ENCODE measurements at regions not wholly inside any gene's neighbourhood (a gene's known extent, or its start where the extent isn't known, plus 50 kb on each side); places are given as distances from the start of the nearest gene placed in this dataset.

- TF ChIP-seq CBX8 (IDR thresholded peaks at IDR 0.05) (no peak), JUN (IDR thresholded peaks at IDR 0.05) (no peak), TP53 (CRISPR knock-in tag; IDR thresholded peaks at IDR 0.05) (no peak), FOSL2 (IDR thresholded peaks at IDR 0.05) (no peak), FOSL2 (CRISPR knock-in tag; IDR thresholded peaks at IDR 0.05) (no peak), ZC3H11A (IDR thresholded peaks at IDR 0.05) (no peak), USF2 (IDR thresholded peaks at IDR 0.05) (no peak), ZFP36 (IDR thresholded peaks at IDR 0.05; ENCODE audit: borderline replicate concordance, partially characterized antibody) (no peak)
- ATAC-seq (no peak), FAIRE-seq (no peak), DNase-seq (ENCODE audit: low read depth in 1 of 2, low spot score in 1 of 2) (no peak)
- H3K4me2 ChIP-seq: no peak overlapping the region
- ChIA-PET POLR2A (no interaction called here), CTCF (no interaction called here)
- no peak overlapping the region for H3K4me3 ChIP-seq
- H3K9me3 ChIP-seq: no peaks in the 10 kb centered on the region
- H3K4me1 ChIP-seq: no peaks in the 10 kb centered on the region
- H3K27ac ChIP-seq: no peak overlapping the region
- 4% methylated on average over 2 of the region's 2 CpGs for WGBS (ENCODE audit: missing lambda C conversion rate)
Measured at GRCh38 chr14:83395321-83395720, 1861.7 kb upstream of the SEL1L start.

GRCh38 chr14:83416476-83416875, 1882.8 kb upstream of the SEL1L start:
- DNase-seq (ENCODE audit: low read depth in 1 of 2, low spot score in 1 of 2) (no peak), FAIRE-seq (no peak), ATAC-seq (no peak)
- Histone ChIP-seq H3K27ac (no peak overlapping the region), H3K4me2 (no peak overlapping the region), H3K9me3 (no peaks in the 10 kb centered on the region), H3K4me1 (no peaks in the 10 kb centered on the region), H3K4me3 (no peak overlapping the region)
- CTCF ChIA-PET: no interaction called here
- 10% methylated on average over 2 of the region's 2 CpGs for WGBS (ENCODE audit: missing lambda C conversion rate)
- TF ChIP-seq E2F6 (IDR thresholded peaks at IDR 0.05; ENCODE audit: borderline replicate concordance, low read depth) (no peak), EHMT2 (IDR thresholded peaks at IDR 0.05; ENCODE audit: low read depth) (no peak), CBX2 (IDR thresholded peaks at IDR 0.05; ENCODE audit: borderline replicate concordance, low read depth) (no peak), NPAS2 (CRISPR knock-in tag; IDR thresholded peaks at IDR 0.05; ENCODE audit: borderline replicate concordance) (no peak), ZNF302 (CRISPR knock-in tag; IDR thresholded peaks at IDR 0.05) (no peak), MAX (IDR thresholded peaks at IDR 0.05) (no peak)
- POLR2A ChIA-PET: no interaction called here

GRCh38 chr14:83419420-83419819, 1885.8 kb upstream of the SEL1L start:
- TF ChIP-seq RARB (CRISPR knock-in tag; IDR thresholded peaks at IDR 0.05) (no peak), RCOR1 (IDR thresholded peaks at IDR 0.05; ENCODE audit: low read depth, low read length) (no peak), JUN (IDR thresholded peaks at IDR 0.05) (no peak), TFCP2L1 (CRISPR knock-in tag; IDR thresholded peaks at IDR 0.05) (no peak), ZSCAN20 (CRISPR knock-in tag; IDR thresholded peaks at IDR 0.05) (no peak), CHD4 (IDR thresholded peaks at IDR 0.05; ENCODE audit: borderline replicate concordance) (no peak), ATOH8 (CRISPR knock-in tag; IDR thresholded peaks at IDR 0.05; ENCODE audit: low read depth) (no peak), HOXA7 (CRISPR knock-in tag; IDR thresholded peaks at IDR 0.05) (no peak), POLR2AphosphoS2 (conservative IDR thresholded peaks at IDR 0.05; ENCODE audit: low read length) (no peak), HEYL (CRISPR knock-in tag; IDR thresholded peaks at IDR 0.05) (no peak), HMGXB4 (CRISPR knock-in tag; IDR thresholded peaks at IDR 0.05; ENCODE audit: borderline replicate concordance) (no peak), HES2 (IDR thresholded peaks at IDR 0.05) (no peak), REST (IDR thresholded peaks at IDR 0.05) (no peak), CBX8 (IDR thresholded peaks at IDR 0.05) (no peak), HOXB13 (CRISPR knock-in tag; IDR thresholded peaks at IDR 0.05; ENCODE audit: low read depth) (no peak), EHMT2 (IDR thresholded peaks at IDR 0.05; ENCODE audit: low read depth) (no peak), CHD2 (IDR thresholded peaks at IDR 0.05; ENCODE audit: low read length, partially characterized antibody) (no peak)
- Histone ChIP-seq H3K9me3 (no peaks in the 10 kb centered on the region), H3K27ac (no peak overlapping the region), H3K4me3 (no peak overlapping the region), H3K4me2 (no peak overlapping the region), H3K4me1 (no peaks in the 10 kb centered on the region)
- no peak for ATAC-seq
- no peak for FAIRE-seq
- WGBS (ENCODE audit: missing lambda C conversion rate): 12% methylated on average over 4 of the region's 4 CpGs
- DNase-seq (ENCODE audit: low read depth in 1 of 2, low spot score in 1 of 2): no peak
- ChIA-PET POLR2A (no interaction called here), CTCF (no interaction called here)
